ENCODE measurements at regions not wholly inside any gene's neighbourhood (a gene's known extent, or its start where the extent isn't known, plus 50 kb on each side); places are given as distances from the start of the nearest gene placed in this dataset.

GRCh38 chr6:21850691-21851090, 257.1 kb downstream of the SOX4 start:
- TF ChIP-seq, protein P1, sequence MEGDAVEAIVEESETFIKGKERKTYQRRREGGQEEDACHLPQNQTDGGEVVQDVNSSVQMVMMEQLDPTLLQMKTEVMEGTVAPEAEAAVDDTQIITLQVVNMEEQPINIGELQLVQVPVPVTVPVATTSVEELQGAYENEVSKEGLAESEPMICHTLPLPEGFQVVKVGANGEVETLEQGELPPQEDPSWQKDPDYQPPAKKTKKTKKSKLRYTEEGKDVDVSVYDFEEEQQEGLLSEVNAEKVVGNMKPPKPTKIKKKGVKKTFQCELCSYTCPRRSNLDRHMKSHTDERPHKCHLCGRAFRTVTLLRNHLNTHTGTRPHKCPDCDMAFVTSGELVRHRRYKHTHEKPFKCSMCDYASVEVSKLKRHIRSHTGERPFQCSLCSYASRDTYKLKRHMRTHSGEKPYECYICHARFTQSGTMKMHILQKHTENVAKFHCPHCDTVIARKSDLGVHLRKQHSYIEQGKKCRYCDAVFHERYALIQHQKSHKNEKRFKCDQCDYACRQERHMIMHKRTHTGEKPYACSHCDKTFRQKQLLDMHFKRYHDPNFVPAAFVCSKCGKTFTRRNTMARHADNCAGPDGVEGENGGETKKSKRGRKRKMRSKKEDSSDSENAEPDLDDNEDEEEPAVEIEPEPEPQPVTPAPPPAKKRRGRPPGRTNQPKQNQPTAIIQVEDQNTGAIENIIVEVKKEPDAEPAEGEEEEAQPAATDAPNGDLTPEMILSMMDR (conservative IDR thresholded peaks at IDR 0.05), result no peak
- peaks cover 69% of the 10 kb centered on the region for H3K36me3 ChIP-seq (ENCODE audit: control insufficient read depth, insufficient read depth, low read length)
- no peak overlapping the region for H3K27ac ChIP-seq (ENCODE audit: low read depth, low read length)
- no peak for DNase-seq
- H3K4me1 Mint-ChIP-seq, result peaks cover 23% of the 10 kb centered on the region
- no CpG with 5 or more reads among the region's 1 CpG for WGBS, 2 experiments (ENCODE audit: insufficient coverage in 1 of 2, insufficient read length in 1 of 2)
- no peaks in the 10 kb centered on the region for H3K27me3 ChIP-seq (ENCODE audit: control insufficient read depth, insufficient read depth, low read length, poor library complexity, severe bottlenecking)
- H3K4me3 Mint-ChIP-seq, result no peak overlapping the region
- peaks cover 42% of the 10 kb centered on the region for H3K36me3 Mint-ChIP-seq (ENCODE audit: low read depth)
- no peak overlapping the region for H3K4me3 ChIP-seq (ENCODE audit: low read length)
- no peak overlapping the region for H3K27ac Mint-ChIP-seq
- H3K27me3 Mint-ChIP-seq (ENCODE audit: insufficient read depth), result no peaks in the 10 kb centered on the region
- peaks cover 7% of the 10 kb centered on the region for H3K4me1 ChIP-seq (ENCODE audit: control insufficient read depth, insufficient read depth, low read length)
- H3K9me3 Mint-ChIP-seq, result peaks cover 14% of the 10 kb centered on the region
- no peak overlapping the region for H3K9ac ChIP-seq (ENCODE audit: extremely low read depth, low read length, poor library complexity, severe bottlenecking)
- peaks cover 8% of the 10 kb centered on the region for H3K9me3 ChIP-seq (ENCODE audit: control insufficient read depth, low read length)

DNA sequence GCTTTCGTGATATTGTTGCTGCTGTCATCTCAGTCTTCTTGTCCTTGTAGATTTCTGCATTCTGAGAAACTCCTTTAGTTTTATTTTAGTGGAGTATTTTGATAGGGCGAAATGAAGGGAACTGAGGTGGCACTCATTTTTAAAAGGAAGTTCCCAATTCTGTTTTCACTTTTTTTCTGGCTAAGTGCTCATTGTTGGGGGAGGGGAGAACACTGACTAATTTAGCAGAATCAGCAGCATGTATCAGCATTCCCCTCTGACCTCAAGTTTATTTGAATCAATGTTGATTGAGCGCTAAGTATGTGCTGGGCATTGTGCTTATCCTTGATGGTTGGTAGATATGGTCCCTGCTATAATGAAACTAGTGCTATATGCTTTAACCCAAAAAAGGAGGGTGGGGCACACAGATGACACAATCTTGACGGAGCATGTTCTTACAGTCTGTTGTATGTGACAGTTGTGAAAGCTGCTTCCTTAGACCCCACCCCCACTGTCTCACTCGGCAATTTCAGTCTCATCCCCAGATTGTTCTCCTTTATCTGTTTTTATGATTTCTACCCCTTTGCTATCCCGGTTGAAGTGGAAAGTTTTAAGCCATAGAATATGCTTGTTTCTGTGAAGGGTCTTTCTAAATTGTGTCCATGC, 262.4 kb downstream of the SOX4 start:
- H3K4me3 ChIP-seq (ENCODE audit: low read length), result no peak overlapping the region
- 91 to 92% methylated on average over 2 to 6 of the region's 6 CpGs for whole genome bisulfite sequencing, 2 experiments (ENCODE audit: insufficient coverage in 1 of 2, insufficient read length in 1 of 2)
- H3K27ac Mint-ChIP-seq, result no peak overlapping the region

GRCh38 chr6:21856456-21856825, 262.9 kb downstream of the SOX4 start:
- no peaks in the 10 kb centered on the region for H3K27me3 Mint-ChIP-seq (ENCODE audit: insufficient read depth)
- Histone ChIP-seq H3K9me3 (ENCODE audit: control insufficient read depth, low read length) (peaks cover 6% of the 10 kb centered on the region), H3K9ac (ENCODE audit: extremely low read depth, low read length, poor library complexity, severe bottlenecking) (no peak overlapping the region), H3K4me3 (ENCODE audit: low read length) (no peak overlapping the region), H3K4me1 (ENCODE audit: control insufficient read depth, insufficient read depth, low read length) (no peaks in the 10 kb centered on the region), H3K27ac (ENCODE audit: low read depth, low read length) (no peak overlapping the region), H3K36me3 (ENCODE audit: control insufficient read depth, insufficient read depth, low read length) (peaks cover 69% of the 10 kb centered on the region), H3K27me3 (ENCODE audit: control insufficient read depth, insufficient read depth, low read length, poor library complexity, severe bottlenecking) (no peaks in the 10 kb centered on the region)
- DNase-seq, result no peak
- peaks cover 7% of the 10 kb centered on the region for H3K9me3 Mint-ChIP-seq
- H3K4me1 Mint-ChIP-seq, result peaks cover 8% of the 10 kb centered on the region
- WGBS, 2 experiments (ENCODE audit: insufficient coverage in 1 of 2, insufficient read length in 1 of 2), result no CpG with 5 or more reads among the region's 1 CpG
- TF ChIP-seq, protein P1 (conservative IDR thresholded peaks at IDR 0.05), result no peak
- H3K36me3 Mint-ChIP-seq (ENCODE audit: low read depth), result peaks cover 59% of the 10 kb centered on the region
- no peak overlapping the region for H3K27ac Mint-ChIP-seq
- no peak overlapping the region for H3K4me3 Mint-ChIP-seq

More for the DNA sequence above, 262.4 kb downstream of the SOX4 start:
- Mint-ChIP-seq H3K9me3 (peaks cover 7% of the 10 kb centered on the region), H3K27me3 (ENCODE audit: insufficient read depth) (no peaks in the 10 kb centered on the region), H3K4me1 (peaks cover 8% of the 10 kb centered on the region), H3K36me3 (ENCODE audit: low read depth) (peaks cover 55% of the 10 kb centered on the region), H3K4me3 (no peak overlapping the region)
- Histone ChIP-seq H3K9ac (ENCODE audit: extremely low read depth, low read length, poor library complexity, severe bottlenecking) (no peak overlapping the region), H3K36me3 (ENCODE audit: control insufficient read depth, insufficient read depth, low read length) (peaks cover 65% of the 10 kb centered on the region), H3K9me3 (ENCODE audit: control insufficient read depth, low read length) (peaks cover 6% of the 10 kb centered on the region), H3K27ac (ENCODE audit: low read depth, low read length) (no peak overlapping the region), H3K4me1 (ENCODE audit: control insufficient read depth, insufficient read depth, low read length) (no peaks in the 10 kb centered on the region), H3K27me3 (ENCODE audit: control insufficient read depth, insufficient read depth, low read length, poor library complexity, severe bottlenecking) (no peaks in the 10 kb centered on the region)
- TF ChIP-seq, protein P1 (conservative IDR thresholded peaks at IDR 0.05), result no peak
- DNase-seq, result no peak

All from endodermal cell (in vitro differentiated cells).